OCI-LY3 (cell line): ENCODE measurements at regions not wholly inside any gene's neighbourhood (a gene's known extent, or its start where the extent isn't known, plus 50 kb on each side); places are given as distances from the start of the nearest gene placed in this dataset.

ENCODE experiments used
- H2AFZ ChIP-seq: fragments of 200-600, 300-600 bp; shearing (Covaris generic); 2 replicates; pipeline ENCODE4 v1.6.0; 2014; ENCODE audit warnings: antibody characterized with exemption, low read depth, low read length
- H3K27ac ChIP-seq: fragments of 200-600, 300-600 bp; sonication (generic); 2 replicates; pipeline ENCODE4 v1.5.1; 2014; ENCODE audit warnings: mild to moderate bottlenecking, low read length, moderate library complexity, mixed read lengths
- H3K27me3 ChIP-seq: fragments of 200-600, 300-600 bp; sonication (generic); 2 replicates; pipeline ENCODE4 v1.6.1; 2014; ENCODE audit warnings: low read depth, low read length, mixed read lengths
- H3K36me3 ChIP-seq: fragments of 200-600, 300-600 bp; sonication (generic); replicated peaks from 2 replicates; pipeline ENCODE3; 2014; ENCODE audit warnings: low read depth, low read length, mixed read lengths
- H3K4me1 ChIP-seq: fragments of 300-600, 200-600 bp; sonication (generic); 2 replicates; pipeline ENCODE4 v1.6.1; 2014; ENCODE audit warnings: low read length, mixed read lengths
- H3K4me2 ChIP-seq: fragments of 200-600, 300-600 bp; sonication (generic); 2 replicates; pipeline ENCODE4 v1.6.1; 2014; ENCODE audit warnings: low read length, mixed read lengths
- H3K4me3 ChIP-seq: fragments of 300-600, 200-600 bp; sonication (generic); 2 replicates; pipeline ENCODE4 v1.5.1; 2014; ENCODE audit warnings: antibody characterized with exemption, mild to moderate bottlenecking, low read length, moderate library complexity
- H3K79me2 ChIP-seq: fragments of 300-600, 200-600 bp; shearing (Covaris generic); 2 replicates; pipeline ENCODE4 v1.6.1; 2014; ENCODE audit warnings: mild to moderate bottlenecking, low read length, mixed read lengths
- H3K9ac ChIP-seq: fragments of 300-600, 200-600 bp; shearing (Covaris generic); 2 replicates; pipeline ENCODE4 v1.6.0; 2014; ENCODE audit warnings: mild to moderate bottlenecking, low read length, moderate library complexity
- H3K9me3 ChIP-seq: fragments of 200-600, 300-600 bp; shearing (Covaris generic); 2 replicates; pipeline ENCODE4 v1.6.1; 2014; ENCODE audit warnings: low read length, mixed read lengths; ENCODE audit not compliant: insufficient read depth
- H4K20me1 ChIP-seq: fragments of 200-600, 300-600 bp; sonication (generic); 2 replicates; pipeline ENCODE4 v1.6.1; 2016; ENCODE audit warnings: low read length, mixed read lengths; ENCODE audit not compliant: insufficient read depth
- EZH2phosphoT487 ChIP-seq: fragments of 200-600 bp; shearing (Covaris generic); IDR thresholded peaks from 2 replicates; pipeline ENCODE4 v1.6.1; 2018; ENCODE audit warnings: antibody characterized with exemption, mixed run types, low read depth
- TF ChIP-seq, protein P1 (sequence below): fragments of 200-600, 300-600 bp; sonication (generic); IDR thresholded peaks from 2 replicates; pipeline ENCODE4 v1.5.1; 2014; ENCODE audit warnings: antibody characterized with exemption, low read length, low read depth

DNA sequence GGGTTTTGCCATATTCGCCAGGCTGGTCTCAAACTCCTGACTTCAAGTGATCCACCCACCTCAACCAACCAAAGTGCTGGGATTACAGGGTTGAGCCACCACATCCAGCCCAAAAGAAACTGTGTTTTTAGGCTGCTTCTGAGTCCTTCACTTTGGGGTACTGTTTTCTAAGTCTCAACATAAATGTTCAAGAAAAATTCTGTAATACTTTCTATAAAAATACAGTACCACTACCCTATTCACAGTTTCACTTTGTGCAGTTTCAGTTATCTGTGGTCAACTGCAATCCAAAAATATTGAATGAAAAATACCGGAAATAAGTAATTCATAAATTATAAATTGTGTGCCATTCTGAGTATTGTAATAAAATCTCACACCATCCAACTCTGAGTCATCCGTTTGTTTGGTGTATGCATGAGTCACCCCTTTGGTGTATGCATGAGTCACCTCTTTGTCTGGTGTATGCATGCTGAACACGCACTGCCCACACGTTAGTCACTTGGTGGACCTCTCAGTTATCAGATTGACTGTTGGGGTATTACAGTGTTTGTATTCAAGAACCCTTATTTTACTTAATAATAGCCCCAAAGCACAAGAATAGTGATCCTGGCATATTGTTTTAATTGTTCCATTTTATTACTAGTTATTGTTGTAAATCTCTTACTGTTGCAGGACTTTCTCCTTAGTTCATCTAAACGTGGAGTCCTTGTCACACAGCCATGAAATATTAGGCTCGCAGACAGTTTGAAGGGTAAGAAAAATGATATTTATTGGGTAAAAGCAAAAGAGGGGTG, 190.2 kb downstream of the FSCB start:
- no peak overlapping the region for H3K4me2 ChIP-seq

DNA sequence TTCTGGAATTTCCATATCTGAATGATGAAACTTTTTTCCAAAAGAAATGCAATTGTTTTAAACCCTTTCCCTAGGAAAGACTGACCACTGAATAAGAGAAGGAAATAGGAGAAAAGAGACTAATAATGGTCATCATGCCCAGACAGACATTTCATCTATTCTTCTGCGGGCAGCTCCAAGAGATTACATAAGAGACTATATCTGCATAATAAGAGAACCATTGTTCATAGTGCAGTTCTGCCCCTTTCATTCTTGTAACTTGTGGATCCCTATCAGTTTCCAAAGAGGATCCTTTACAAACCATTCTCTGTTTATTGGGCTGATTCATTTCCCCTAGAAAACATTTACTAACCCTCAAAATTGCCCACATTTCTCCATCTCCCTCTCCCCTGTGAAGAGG, 197.8 kb downstream of the FSCB start:
- H3K4me3 ChIP-seq, result no peak overlapping the region
- H3K36me3 ChIP-seq, result no peaks in the 10 kb centered on the region
- no peak overlapping the region for H3K9ac ChIP-seq
- no peaks in the 10 kb centered on the region for H3K4me1 ChIP-seq
- H3K27me3 ChIP-seq, result no peaks in the 10 kb centered on the region
- TF ChIP-seq, protein P1, sequence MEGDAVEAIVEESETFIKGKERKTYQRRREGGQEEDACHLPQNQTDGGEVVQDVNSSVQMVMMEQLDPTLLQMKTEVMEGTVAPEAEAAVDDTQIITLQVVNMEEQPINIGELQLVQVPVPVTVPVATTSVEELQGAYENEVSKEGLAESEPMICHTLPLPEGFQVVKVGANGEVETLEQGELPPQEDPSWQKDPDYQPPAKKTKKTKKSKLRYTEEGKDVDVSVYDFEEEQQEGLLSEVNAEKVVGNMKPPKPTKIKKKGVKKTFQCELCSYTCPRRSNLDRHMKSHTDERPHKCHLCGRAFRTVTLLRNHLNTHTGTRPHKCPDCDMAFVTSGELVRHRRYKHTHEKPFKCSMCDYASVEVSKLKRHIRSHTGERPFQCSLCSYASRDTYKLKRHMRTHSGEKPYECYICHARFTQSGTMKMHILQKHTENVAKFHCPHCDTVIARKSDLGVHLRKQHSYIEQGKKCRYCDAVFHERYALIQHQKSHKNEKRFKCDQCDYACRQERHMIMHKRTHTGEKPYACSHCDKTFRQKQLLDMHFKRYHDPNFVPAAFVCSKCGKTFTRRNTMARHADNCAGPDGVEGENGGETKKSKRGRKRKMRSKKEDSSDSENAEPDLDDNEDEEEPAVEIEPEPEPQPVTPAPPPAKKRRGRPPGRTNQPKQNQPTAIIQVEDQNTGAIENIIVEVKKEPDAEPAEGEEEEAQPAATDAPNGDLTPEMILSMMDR, result no peak
- TF ChIP-seq EZH2phosphoT487, result no peak
- no peaks in the 10 kb centered on the region for H4K20me1 ChIP-seq
- no peak overlapping the region for H3K27ac ChIP-seq
- H2AFZ ChIP-seq, result no peak overlapping the region
- no peaks in the 10 kb centered on the region for H3K9me3 ChIP-seq
- no peaks in the 10 kb centered on the region for H3K79me2 ChIP-seq
- no peak overlapping the region for H3K4me2 ChIP-seq

More for the DNA sequence above, 190.2 kb downstream of the FSCB start:
- Histone ChIP-seq H3K27me3 (no peaks in the 10 kb centered on the region), H3K4me1 (no peaks in the 10 kb centered on the region), H4K20me1 (no peaks in the 10 kb centered on the region), H2AFZ (no peak overlapping the region), H3K79me2 (no peaks in the 10 kb centered on the region), H3K27ac (no peak overlapping the region), H3K4me3 (no peak overlapping the region), H3K9me3 (no peaks in the 10 kb centered on the region), H3K9ac (no peak overlapping the region), H3K36me3 (no peaks in the 10 kb centered on the region)
- TF ChIP-seq, protein P1, result no peak
- no peak for TF ChIP-seq EZH2phosphoT487

DNA sequence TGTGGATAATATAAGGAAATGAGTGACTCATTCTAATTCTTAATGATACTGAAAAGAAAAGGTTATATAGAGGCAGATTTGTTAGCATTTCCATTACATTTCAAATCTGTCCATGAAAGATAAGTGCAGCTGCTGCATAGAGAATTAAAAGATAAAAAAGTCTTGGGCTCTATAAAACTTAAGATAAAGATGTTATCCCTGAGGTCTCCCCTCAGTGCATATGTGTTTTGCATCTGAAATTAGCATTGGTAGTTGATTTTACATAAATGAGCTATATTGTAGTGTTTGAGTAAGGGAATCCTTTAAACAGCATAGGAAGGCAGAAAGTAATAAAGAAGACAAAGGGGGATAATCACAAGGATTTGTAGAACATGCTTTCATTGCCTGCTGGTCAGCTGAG, 206.2 kb downstream of the FSCB start:
- Histone ChIP-seq H3K36me3 (no peaks in the 10 kb centered on the region), H3K9me3 (no peaks in the 10 kb centered on the region), H2AFZ (no peak overlapping the region), H3K79me2 (no peaks in the 10 kb centered on the region), H3K4me1 (no peaks in the 10 kb centered on the region), H3K4me3 (no peak overlapping the region), H3K27ac (no peak overlapping the region), H4K20me1 (no peaks in the 10 kb centered on the region), H3K9ac (no peak overlapping the region), H3K27me3 (no peaks in the 10 kb centered on the region), H3K4me2 (no peak overlapping the region)
- no peak for TF ChIP-seq EZH2phosphoT487
- TF ChIP-seq, protein P1, result no peak

DNA sequence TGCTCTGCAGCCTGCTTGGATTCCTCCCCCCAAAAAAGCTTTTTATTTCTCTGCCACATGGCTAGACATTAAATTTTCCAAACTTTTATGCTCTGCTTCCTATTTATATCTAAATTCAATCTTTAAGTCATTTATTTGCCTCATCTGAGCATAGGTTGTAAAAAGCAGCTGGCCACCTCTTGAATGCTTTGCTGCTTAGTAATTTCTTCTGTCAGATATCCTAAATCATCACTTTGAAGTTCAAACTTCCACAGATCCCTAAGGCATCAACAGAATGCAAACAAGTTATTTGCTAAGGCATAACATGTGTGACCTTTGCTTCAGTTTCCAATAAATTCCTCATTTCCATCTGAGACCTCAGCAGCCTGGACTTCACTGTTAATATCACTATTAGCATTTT, 209.6 kb downstream of the FSCB start:
- no peaks in the 10 kb centered on the region for H3K79me2 ChIP-seq
- TF ChIP-seq EZH2phosphoT487, result no peak
- TF ChIP-seq, protein P1, result no peak
- H3K4me2 ChIP-seq, result no peak overlapping the region
- H4K20me1 ChIP-seq, result no peaks in the 10 kb centered on the region
- no peak overlapping the region for H2AFZ ChIP-seq
- no peaks in the 10 kb centered on the region for H3K9me3 ChIP-seq
- no peaks in the 10 kb centered on the region for H3K27me3 ChIP-seq
- H3K36me3 ChIP-seq, result no peaks in the 10 kb centered on the region
- H3K27ac ChIP-seq, result no peak overlapping the region
- H3K4me1 ChIP-seq, result no peaks in the 10 kb centered on the region
- no peak overlapping the region for H3K4me3 ChIP-seq
- H3K9ac ChIP-seq, result no peak overlapping the region
